Renal cortical epithelial cell (primary cell): ENCODE measurements at regions not wholly inside any gene's neighbourhood (a gene's known extent, or its start where the extent isn't known, plus 50 kb on each side); places are given as distances from the start of the nearest gene placed in this dataset.
"Not testable (repeated sequence)": the region's sequence is repeated elsewhere in the genome, so short reads cannot be mapped to it uniquely, and the experiment has no call there.

Source experiments
- DNase-seq: peaks from one replicate; pipeline ENCODE4 v3.0.0-alpha.2; 2011; ENCODE audit warnings: low read depth

GRCh38 chr17:73851091-73851490, 206.8 kb upstream of the SDK2 start:
- no peak for DNase-seq

GRCh38 chr17:73851921-73852320, 207.7 kb upstream of the SDK2 start:
- no peak for DNase-seq

- no peak for DNase-seq
These were observed 211.6 kb upstream of the SDK2 start for GRCh38 chr17:73855720-73856333.

GRCh38 chr17:73856556-73856955, 212.3 kb upstream of the SDK2 start:
- DNase-seq: no peak

GRCh38 chr17:73859439-73860008, 215.3 kb upstream of the SDK2 start:
- DNase-seq: not testable (repeated sequence)

- no peak for DNase-seq
These were observed 217.3 kb upstream of the SDK2 start for GRCh38 chr17:73861543-73861942.

GRCh38 chr17:73863761-73864535, 219.7 kb upstream of the SDK2 start:
- no peak for DNase-seq

- DNase-seq: no peak
These were observed 221.6 kb upstream of the SDK2 start for GRCh38 chr17:73865831-73866230.

- DNase-seq: no peak
These were observed 222.8 kb upstream of the SDK2 start for GRCh38 chr17:73867056-73867455.

GRCh38 chr17:73870068-73870467, 225.8 kb upstream of the SDK2 start:
- DNase-seq: no peak

- no peak for DNase-seq
These were observed 226.2 kb upstream of the SDK2 start for GRCh38 chr17:73870473-73870872.

GRCh38 chr17:73872816-73873215, 228.6 kb upstream of the SDK2 start:
- no peak for DNase-seq

- DNase-seq: no peak
These were observed 229.9 kb upstream of the SDK2 start for GRCh38 chr17:73874008-73874720.

GRCh38 chr17:73875346-73875745, 231.1 kb upstream of the SDK2 start:
- no peak for DNase-seq

- DNase-seq: no peak
These were observed 233.7 kb upstream of the SDK2 start for GRCh38 chr17:73877962-73878361.

GRCh38 chr17:73878923-73879322, 234.7 kb upstream of the SDK2 start:
- DNase-seq: no peak

- DNase-seq: no peak
These were observed 235.7 kb upstream of the SDK2 start for GRCh38 chr17:73879987-73880386.

- DNase-seq: no peak
These were observed 238.3 kb upstream of the SDK2 start for GRCh38 chr17:73882590-73882989.

GRCh38 chr17:73883175-73883574, 238.9 kb upstream of the SDK2 start:
- no peak for DNase-seq

- no peak for DNase-seq
These were observed 243.5 kb upstream of the SDK2 start for GRCh38 chr17:73887739-73888138.

- DNase-seq: no peak
These were observed 244.6 kb upstream of the SDK2 start for GRCh38 chr17:73888862-73889261.

- no peak for DNase-seq
These were observed 245.2 kb upstream of the SDK2 start for GRCh38 chr17:73889439-73889838.
